Activated T-cell treated with anti-CD3 and anti-CD28 coated beads, Interleukin-2, amount 50 U/mL, for 4 hours (primary cell): ENCODE measurements at regions not wholly inside any gene's neighbourhood (a gene's known extent, or its start where the extent isn't known, plus 50 kb on each side); places are given as distances from the start of the nearest gene placed in this dataset.
"Not testable (repeated sequence)": the region's sequence is repeated elsewhere in the genome, so short reads cannot be mapped to it uniquely, and the experiment has no call there.

ENCODE experiments used
- ATAC-seq, 2 donors: fragments of 200-7000 bp; cut with Tn5 transposase; one replicate each; pipeline ENCODE4 v1.10.0; 2021
- DNase-seq: peaks from one replicate; pipeline ENCODE4 v3.0.0-alpha.2; 2020
- H3K27me3 Mint-ChIP-seq: one replicate; pipeline ENCODE4 v1.8.0; 2021; ENCODE audit warnings: low read depth, mixed read lengths
- H3K36me3 Mint-ChIP-seq: one replicate; pipeline ENCODE4 v1.8.0; 2022; ENCODE audit warnings: mixed read lengths; ENCODE audit not compliant: insufficient read depth
- H3K4me1 Mint-ChIP-seq: one replicate; pipeline ENCODE4 v1.8.0; 2021; ENCODE audit warnings: low read depth, mixed read lengths
- H3K4me3 Mint-ChIP-seq: one replicate; pipeline ENCODE4 v1.8.0; 2021; ENCODE audit warnings: mild to moderate bottlenecking, moderate library complexity, mixed read lengths
- H3K9me3 Mint-ChIP-seq: one replicate; pipeline ENCODE4 v1.8.0; 2021; ENCODE audit warnings: mixed read lengths

DNA sequence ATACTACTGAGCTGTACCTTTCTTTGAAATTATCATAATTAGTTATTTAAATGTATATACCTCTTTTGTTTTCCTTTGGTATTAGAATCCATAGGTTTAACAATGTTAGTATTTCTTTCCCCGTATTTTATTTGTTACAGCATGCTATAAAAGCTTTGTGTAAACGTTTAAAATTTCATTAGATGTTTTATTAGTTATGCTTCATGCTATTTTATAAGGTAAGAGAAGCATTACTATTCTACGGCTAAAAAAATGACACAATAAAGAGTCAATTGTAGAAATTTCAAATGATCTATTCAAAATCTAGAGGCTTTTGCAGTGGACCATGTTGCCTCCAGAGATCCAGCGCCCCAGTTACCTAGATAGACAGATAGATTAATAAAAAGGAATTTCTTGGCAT is 1203.3 kb upstream of the IGFBP7 start:
- peaks cover 10% of the 10 kb centered on the region for H3K9me3 Mint-ChIP-seq
- H3K4me3 Mint-ChIP-seq = no peak overlapping the region
- H3K27me3 Mint-ChIP-seq = no peaks in the 10 kb centered on the region
- no peaks in the 10 kb centered on the region for H3K36me3 Mint-ChIP-seq
- H3K4me1 Mint-ChIP-seq = no peaks in the 10 kb centered on the region
- DNase-seq = no peak
- ATAC-seq = no peak

DNA sequence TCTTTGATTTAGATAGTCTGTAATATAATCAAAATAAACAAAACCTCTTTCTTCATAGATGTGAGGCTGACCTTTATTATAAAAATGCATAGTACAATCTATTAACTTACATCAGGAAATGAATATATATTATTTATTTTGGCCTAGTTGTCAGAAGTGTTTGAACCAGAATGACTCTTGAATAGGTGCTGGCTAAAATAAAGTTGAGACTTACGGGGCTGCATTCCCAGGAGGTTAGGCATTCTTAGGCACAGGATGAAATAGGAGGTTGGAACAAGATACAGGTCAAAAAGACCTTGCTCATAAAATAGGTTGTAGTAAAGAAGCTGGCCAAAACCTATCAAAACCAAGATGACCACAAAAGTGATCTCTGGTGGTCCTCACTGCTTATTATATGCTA is 1193.3 kb upstream of the IGFBP7 start:
- no peak overlapping the region for H3K4me3 Mint-ChIP-seq
- no peaks in the 10 kb centered on the region for H3K36me3 Mint-ChIP-seq
- DNase-seq = no peak
- H3K9me3 Mint-ChIP-seq = peaks cover 8% of the 10 kb centered on the region
- H3K27me3 Mint-ChIP-seq = no peaks in the 10 kb centered on the region
- ATAC-seq = no peak
- H3K4me1 Mint-ChIP-seq = no peaks in the 10 kb centered on the region

DNA sequence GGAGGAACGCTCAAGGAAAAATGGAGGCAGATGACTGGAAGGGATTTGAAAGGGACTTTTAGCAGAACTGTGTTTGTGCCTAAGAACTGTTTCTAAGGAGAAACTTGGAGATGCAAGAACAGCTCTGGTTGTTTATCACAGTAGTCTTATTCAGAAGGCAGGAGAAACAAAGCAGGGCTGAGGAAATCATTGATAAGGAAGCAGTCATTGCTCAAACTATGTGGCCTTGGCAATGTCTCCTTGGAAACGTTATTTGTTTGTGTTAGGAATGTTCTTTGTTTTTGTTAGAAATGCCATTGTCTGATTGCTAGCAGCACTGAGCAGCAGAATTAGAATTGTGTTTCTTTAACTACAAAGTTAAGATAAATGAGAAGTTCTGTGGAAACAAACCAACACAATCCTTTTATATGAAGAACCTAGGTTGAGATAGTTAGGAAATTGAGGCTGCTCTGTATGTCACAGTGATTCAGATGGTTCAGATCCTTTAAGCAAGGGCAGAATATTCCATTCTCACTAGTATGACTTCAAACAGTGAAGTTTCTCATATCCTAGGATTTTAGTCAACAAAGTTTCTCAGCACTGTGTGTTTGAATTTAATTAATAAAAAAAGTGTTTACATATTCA is 1191.3 kb upstream of the IGFBP7 start:
- no peaks in the 10 kb centered on the region for H3K36me3 Mint-ChIP-seq
- DNase-seq (no peak), ATAC-seq (no peak)
- no peaks in the 10 kb centered on the region for H3K4me1 Mint-ChIP-seq
- no peaks in the 10 kb centered on the region for H3K27me3 Mint-ChIP-seq
- H3K4me3 Mint-ChIP-seq = no peak overlapping the region
- H3K9me3 Mint-ChIP-seq = peaks cover 14% of the 10 kb centered on the region

DNA sequence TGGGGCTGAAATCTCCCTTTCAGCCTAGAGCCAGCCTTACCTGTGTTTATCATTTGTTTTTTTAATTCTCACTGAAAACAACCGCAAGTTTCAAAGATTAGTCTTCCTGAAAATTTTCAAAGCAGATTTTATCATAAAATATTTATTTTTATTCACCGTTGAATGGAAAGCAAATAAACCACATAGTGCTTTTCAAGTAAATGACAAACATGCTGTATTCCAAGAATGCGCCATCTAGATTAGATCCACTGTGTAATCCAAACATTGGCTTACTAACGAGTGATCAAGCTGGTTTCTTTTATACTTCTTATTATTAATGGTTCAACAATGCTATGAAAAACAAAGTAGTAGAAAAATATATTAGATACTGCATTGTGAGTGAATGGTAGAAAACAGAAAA is 1176.2 kb upstream of the IGFBP7 start:
- H3K27me3 Mint-ChIP-seq = no peaks in the 10 kb centered on the region
- H3K36me3 Mint-ChIP-seq = no peaks in the 10 kb centered on the region
- no peak overlapping the region for H3K4me3 Mint-ChIP-seq
- DNase-seq (no peak), ATAC-seq (no peak)
- no peaks in the 10 kb centered on the region for H3K9me3 Mint-ChIP-seq
- H3K4me1 Mint-ChIP-seq = no peaks in the 10 kb centered on the region

DNA sequence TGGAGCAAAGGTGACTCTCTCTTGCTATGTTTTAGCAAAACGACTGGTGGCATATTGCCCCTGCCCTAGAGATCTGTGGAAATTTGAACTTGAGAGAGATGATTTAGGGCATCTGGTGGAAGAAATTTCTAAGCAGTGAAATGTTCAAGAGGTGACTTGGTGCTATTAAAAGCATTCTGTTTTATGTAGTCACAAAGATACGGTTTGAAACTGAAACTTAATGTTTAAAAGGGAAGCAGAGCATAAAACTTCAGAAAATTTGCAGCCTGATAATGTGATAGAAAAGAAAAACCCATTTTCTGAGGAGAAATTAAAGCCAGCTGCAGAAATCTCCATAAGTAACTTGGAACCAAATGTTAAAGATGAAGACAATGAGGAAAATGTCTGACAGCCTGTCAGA is 1170.7 kb upstream of the IGFBP7 start:
- not testable (repeated sequence) for H3K27me3 Mint-ChIP-seq, H3K36me3 Mint-ChIP-seq, H3K9me3 Mint-ChIP-seq, H3K4me3 Mint-ChIP-seq, H3K4me1 Mint-ChIP-seq, DNase-seq, ATAC-seq

DNA sequence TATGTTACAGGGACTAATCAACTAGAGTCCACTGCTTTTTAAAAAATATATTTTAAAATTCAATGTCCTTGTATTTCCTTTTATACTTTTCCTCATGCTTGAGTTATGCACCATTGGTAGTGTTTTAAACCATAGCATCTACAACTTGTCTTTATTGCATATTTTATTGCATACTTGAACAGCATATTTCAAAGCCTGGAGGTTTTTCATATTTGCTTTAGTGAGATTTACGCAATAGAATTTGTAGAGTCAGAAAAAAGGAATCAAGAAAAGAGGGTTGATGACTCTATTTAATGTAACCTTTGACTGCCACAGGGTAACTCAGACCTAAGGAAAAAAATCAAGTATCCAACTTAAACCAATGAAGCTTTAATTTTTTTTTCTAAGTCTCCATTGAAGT is 1165.7 kb upstream of the IGFBP7 start:
- H3K4me1 Mint-ChIP-seq = no peaks in the 10 kb centered on the region
- DNase-seq (no peak), ATAC-seq (no peak)
- H3K4me3 Mint-ChIP-seq = no peak overlapping the region
- no peaks in the 10 kb centered on the region for H3K27me3 Mint-ChIP-seq
- H3K36me3 Mint-ChIP-seq = no peaks in the 10 kb centered on the region
- peaks cover 6% of the 10 kb centered on the region for H3K9me3 Mint-ChIP-seq

DNA sequence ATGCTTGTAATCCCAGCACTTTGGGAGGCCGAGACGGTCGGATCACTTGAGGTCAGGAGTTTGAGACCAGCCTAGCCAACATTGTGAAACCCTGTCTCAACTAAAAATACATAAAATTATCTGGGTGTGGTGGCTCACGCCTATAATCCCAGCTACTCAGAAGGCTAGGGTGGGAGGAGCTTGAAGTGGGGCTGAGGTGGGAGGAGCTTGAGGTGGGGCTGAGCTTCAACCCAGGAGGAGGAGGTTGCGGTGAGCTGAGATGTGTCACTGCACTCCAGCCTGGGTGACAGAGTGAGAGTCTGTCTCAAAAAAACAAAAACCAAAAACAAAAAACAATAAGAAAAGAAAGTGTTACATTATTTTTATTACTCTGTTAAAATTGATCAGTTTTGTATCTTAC is 1164.4 kb upstream of the IGFBP7 start:
- ATAC-seq (no peak), DNase-seq (no peak)
- peaks cover 6% of the 10 kb centered on the region for H3K9me3 Mint-ChIP-seq
- no peaks in the 10 kb centered on the region for H3K4me1 Mint-ChIP-seq
- H3K27me3 Mint-ChIP-seq = no peaks in the 10 kb centered on the region
- no peaks in the 10 kb centered on the region for H3K36me3 Mint-ChIP-seq
- H3K4me3 Mint-ChIP-seq = no peak overlapping the region

DNA sequence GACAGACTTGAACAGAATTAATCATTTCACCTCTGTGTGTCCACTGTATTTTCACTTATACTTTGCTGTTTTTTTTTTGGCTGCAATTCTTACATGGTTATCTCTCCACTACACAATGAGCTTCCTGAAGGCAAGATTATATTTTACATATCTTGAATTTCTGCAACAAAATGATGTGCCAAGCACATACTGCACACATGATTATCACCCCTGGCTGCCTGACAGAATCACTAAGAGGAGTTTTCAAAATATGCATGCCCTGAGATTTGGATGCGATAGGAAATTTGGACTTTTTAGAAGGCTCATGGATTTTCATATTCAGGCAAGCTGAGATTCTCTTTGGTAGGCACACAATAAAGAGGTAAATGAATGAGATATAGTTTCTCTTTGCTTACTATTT is 1162.1 kb upstream of the IGFBP7 start:
- no peaks in the 10 kb centered on the region for H3K27me3 Mint-ChIP-seq
- H3K9me3 Mint-ChIP-seq = peaks cover 17% of the 10 kb centered on the region
- H3K4me1 Mint-ChIP-seq = no peaks in the 10 kb centered on the region
- DNase-seq (no peak), ATAC-seq (no peak)
- H3K36me3 Mint-ChIP-seq = no peaks in the 10 kb centered on the region
- no peak overlapping the region for H3K4me3 Mint-ChIP-seq

DNA sequence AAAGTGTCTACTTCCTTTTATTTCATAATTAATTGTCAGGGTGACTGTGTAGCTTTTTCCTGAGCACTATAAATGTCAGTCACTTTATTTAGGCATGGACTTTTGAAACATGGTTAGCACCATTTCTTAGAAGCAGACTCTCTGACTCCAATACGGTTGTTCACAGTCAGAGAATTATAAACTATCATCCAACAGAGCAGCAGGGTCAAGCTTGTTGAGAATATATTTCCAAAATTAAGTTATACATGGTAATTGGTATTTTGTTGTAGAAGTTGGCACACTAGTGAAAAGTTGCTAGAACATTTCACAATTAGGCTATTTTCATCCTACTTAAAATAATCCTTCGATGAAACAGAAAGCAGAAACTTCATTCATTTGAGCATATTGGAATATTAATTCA is 1155.5 kb upstream of the IGFBP7 start:
- peaks cover 18% of the 10 kb centered on the region for H3K9me3 Mint-ChIP-seq
- H3K27me3 Mint-ChIP-seq = no peaks in the 10 kb centered on the region
- no peaks in the 10 kb centered on the region for H3K4me1 Mint-ChIP-seq
- DNase-seq (no peak), ATAC-seq (no peak)
- H3K4me3 Mint-ChIP-seq = no peak overlapping the region
- no peaks in the 10 kb centered on the region for H3K36me3 Mint-ChIP-seq

DNA sequence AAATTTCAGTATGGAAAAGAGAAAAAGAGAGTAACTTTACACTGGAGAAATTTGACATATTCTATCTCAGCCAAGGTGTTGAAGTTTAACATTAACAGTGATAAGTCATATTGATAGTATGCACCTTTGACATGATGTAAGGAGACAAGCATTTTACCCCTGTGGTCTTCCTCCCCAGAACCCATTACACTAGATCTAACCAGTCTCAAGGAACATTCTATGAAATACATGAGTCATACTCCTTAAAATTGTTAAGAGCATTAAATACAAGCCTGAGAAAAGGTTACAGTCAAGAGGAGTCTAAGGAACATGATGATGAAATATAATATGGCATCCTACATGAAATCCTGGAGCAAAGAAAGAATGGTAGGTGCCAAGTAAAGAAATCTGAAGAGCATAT is 1151.3 kb upstream of the IGFBP7 start:
- no peak for ATAC-seq
- Mint-ChIP-seq H3K36me3 (no peaks in the 10 kb centered on the region), H3K27me3 (no peaks in the 10 kb centered on the region), H3K4me3 (no peak overlapping the region), H3K4me1 (no peaks in the 10 kb centered on the region), H3K9me3 (peaks cover 14% of the 10 kb centered on the region)
- DNase-seq = no peak

DNA sequence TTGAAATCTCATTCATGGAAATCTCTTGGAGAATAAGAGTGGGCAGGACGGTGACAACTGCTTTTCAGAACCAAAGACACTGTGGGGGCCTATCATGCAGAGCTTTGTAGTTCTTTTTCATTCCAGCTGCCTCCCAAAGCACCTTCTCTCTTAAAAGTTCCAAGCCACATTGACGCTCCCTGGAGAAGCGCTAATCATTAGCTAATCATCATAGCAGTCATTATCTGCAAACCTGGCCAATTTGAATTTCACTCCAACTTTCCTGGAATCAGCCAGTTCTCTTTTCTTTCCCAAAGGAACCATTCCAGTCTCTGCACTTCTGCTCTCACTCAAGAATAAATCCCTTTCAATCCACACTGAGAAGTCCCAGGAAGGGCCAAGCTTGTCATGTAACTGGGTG is 1144.1 kb upstream of the IGFBP7 start:
- H3K27me3 Mint-ChIP-seq = no peaks in the 10 kb centered on the region
- H3K4me3 Mint-ChIP-seq = no peak overlapping the region
- no peak for ATAC-seq
- peaks cover 5% of the 10 kb centered on the region for H3K9me3 Mint-ChIP-seq
- H3K4me1 Mint-ChIP-seq = no peaks in the 10 kb centered on the region
- no peaks in the 10 kb centered on the region for H3K36me3 Mint-ChIP-seq
- DNase-seq = no peak

DNA sequence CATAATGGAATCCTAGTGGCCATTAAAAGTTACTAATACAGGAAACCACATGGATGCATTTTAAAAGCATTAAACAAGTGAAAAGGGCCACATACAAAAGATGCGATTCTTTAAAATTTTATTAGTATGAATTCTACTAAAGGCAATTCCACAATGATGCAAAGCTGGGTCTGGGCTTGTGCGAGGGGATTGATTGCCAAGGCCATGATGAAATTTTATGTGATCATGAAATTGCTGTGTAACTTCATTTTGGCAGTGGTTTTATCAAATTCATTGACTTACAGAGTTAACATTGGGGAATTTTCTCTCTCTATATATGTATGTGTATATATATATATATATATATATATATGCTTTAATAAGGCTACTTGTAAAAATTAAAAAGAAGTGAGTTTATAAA is 1142.5 kb upstream of the IGFBP7 start:
- Mint-ChIP-seq H3K9me3 (peaks cover 6% of the 10 kb centered on the region), H3K4me3 (no peak overlapping the region), H3K4me1 (no peaks in the 10 kb centered on the region), H3K36me3 (no peaks in the 10 kb centered on the region), H3K27me3 (no peaks in the 10 kb centered on the region)
- ATAC-seq (no peak), DNase-seq (no peak)

DNA sequence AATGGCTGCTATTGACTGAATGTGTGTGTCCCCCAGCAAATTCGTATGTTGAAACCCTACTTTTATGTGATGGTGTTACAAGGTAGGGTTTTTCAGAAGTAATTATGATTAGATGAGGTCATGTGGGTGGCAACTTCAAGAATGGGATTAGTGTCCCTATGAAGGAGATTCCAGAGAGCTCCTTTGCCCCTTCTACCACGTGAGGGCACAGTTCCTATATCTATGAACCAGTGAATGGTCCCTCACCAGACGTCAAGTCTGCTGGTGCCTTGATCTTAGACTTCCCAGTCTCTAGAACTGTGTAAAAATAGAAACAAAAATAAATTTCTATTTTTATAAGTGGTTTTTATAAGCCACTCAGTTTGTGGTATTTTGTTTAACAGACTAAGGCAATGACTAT is 1137.6 kb upstream of the IGFBP7 start:
- Mint-ChIP-seq H3K36me3 (no peaks in the 10 kb centered on the region), H3K27me3 (no peaks in the 10 kb centered on the region), H3K4me1 (no peaks in the 10 kb centered on the region), H3K9me3 (peaks cover 7% of the 10 kb centered on the region), H3K4me3 (no peak overlapping the region)
- no peak for ATAC-seq
- DNase-seq = no peak

DNA sequence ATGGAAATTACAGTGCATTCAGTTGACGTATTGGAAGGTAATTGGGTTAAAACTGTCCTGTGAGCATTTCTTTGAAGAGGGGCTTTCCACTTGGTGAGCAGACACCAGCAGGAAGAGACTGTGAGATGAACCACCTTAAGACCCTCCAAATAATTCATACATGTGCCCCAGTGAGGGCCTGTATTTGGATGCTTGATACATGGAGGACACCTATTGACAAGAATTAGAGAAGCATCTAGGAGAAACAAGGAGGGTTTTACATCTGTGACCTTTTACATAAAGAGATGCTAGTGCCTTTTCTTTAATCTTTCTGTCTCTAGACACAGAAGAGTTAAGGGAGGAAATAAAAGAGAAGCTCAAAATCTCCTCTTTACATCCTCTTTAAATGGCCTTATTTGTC is 1115.3 kb upstream of the IGFBP7 start:
- no peaks in the 10 kb centered on the region for H3K4me1 Mint-ChIP-seq
- H3K36me3 Mint-ChIP-seq = no peaks in the 10 kb centered on the region
- H3K9me3 Mint-ChIP-seq = peaks cover 16% of the 10 kb centered on the region
- H3K27me3 Mint-ChIP-seq = no peaks in the 10 kb centered on the region
- no peak overlapping the region for H3K4me3 Mint-ChIP-seq
- ATAC-seq (no peak), DNase-seq (no peak)

DNA sequence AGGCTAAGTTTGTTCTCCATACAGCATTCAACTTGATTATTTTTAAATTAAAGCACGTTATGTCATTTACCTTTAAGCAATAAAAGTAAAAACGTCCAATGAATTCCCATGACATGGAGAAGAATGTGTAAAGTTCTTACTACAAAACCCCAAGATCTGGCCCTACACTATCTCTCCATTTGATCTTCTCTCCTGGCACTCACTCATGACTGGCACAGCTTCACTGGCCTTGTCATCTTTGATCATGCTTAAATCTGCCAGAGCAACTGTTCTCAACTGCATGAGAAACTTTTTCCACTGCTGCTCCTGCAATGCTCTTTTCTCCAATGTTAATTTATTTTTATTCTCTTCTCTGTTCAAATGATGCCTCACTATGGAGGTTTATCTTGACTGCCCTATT is 1109.0 kb upstream of the IGFBP7 start:
- Mint-ChIP-seq H3K4me1 (no peaks in the 10 kb centered on the region), H3K36me3 (no peaks in the 10 kb centered on the region), H3K9me3 (peaks cover 23% of the 10 kb centered on the region), H3K4me3 (no peak overlapping the region), H3K27me3 (no peaks in the 10 kb centered on the region)
- DNase-seq = no peak
- no peak for ATAC-seq

DNA sequence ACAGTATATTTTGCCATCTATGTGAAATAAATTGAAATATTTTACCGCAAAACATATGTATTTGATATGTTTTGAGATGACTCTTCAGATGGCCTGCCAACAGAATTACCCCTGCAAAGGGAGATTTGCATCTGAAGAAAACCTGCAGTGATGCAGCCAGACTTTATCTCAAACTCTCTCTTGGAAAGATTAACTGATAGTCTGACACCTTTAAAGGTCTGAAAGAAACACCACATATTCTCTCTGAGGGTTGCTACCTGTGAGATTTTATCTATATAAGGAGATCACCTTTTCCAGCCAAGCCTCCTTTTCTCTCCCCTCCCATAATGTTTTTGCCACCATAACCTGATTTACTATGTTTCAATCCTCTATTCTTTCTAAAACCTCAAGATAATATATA is 1106.3 kb upstream of the IGFBP7 start:
- H3K4me3 Mint-ChIP-seq = no peak overlapping the region
- peaks cover 24% of the 10 kb centered on the region for H3K9me3 Mint-ChIP-seq
- no peak for ATAC-seq
- DNase-seq = no peak
- H3K4me1 Mint-ChIP-seq = no peaks in the 10 kb centered on the region
- no peaks in the 10 kb centered on the region for H3K36me3 Mint-ChIP-seq
- no peaks in the 10 kb centered on the region for H3K27me3 Mint-ChIP-seq
